ENCODE measurements at regions not wholly inside any gene's neighbourhood (a gene's known extent, or its start where the extent isn't known, plus 50 kb on each side); places are given as distances from the start of the nearest gene placed in this dataset.

GRCh38 chr14:104341532-104342434, 203.4 kb downstream of the KIF26A start:
- Histone ChIP-seq H3K36me3 (ENCODE audit: insufficient read depth, low read length) (no peaks in the 10 kb centered on the region), H2AFZ (ENCODE audit: low read depth, low read length) (no peak overlapping the region), H3K4me1 (ENCODE audit: insufficient read depth, low read length) (no peaks in the 10 kb centered on the region), H3K79me2 (ENCODE audit: insufficient read depth, low read length) (no peaks in the 10 kb centered on the region), H3K4me2 (ENCODE audit: insufficient read depth, low read length) (no peak overlapping the region), H3K4me3 (ENCODE audit: low read depth in 1 of 2, low read length in 2 of 2) (no peak overlapping the region), H3K27ac (ENCODE audit: low read length) (no peak overlapping the region), H3K27me3 (ENCODE audit: insufficient read depth, low read length, poor library complexity) (no peaks in the 10 kb centered on the region), H4K20me1 (ENCODE audit: insufficient read depth, low read length) (no peaks in the 10 kb centered on the region; the same call in 1 of the 2 replicates), H3K9ac (ENCODE audit: low read depth, low read length) (no peak overlapping the region), H3K9me3 (ENCODE audit: insufficient read depth, low read length, severe bottlenecking) (peaks cover 2% of the 10 kb centered on the region)
- TF ChIP-seq EZH2 (IDR thresholded peaks at IDR 0.05; ENCODE audit: borderline replicate concordance, low read depth, low read length, severe bottlenecking) = no peak
- TF ChIP-seq CTCF (IDR thresholded peaks at IDR 0.05; ENCODE audit: borderline replicate concordance, extremely low read depth, low read length, poor library complexity, severe bottlenecking) = peak; percentile 42
- DNase-seq = no peak
- no peak for ATAC-seq (ENCODE audit: insufficient read depth, low read depth)

GRCh38 chr14:104342435-104343293, 204.3 kb downstream of the KIF26A start:
- Histone ChIP-seq H3K27ac (ENCODE audit: low read length) (no peak overlapping the region), H3K9me3 (ENCODE audit: insufficient read depth, low read length, severe bottlenecking) (peaks cover 2% of the 10 kb centered on the region), H3K27me3 (ENCODE audit: insufficient read depth, low read length, poor library complexity) (no peaks in the 10 kb centered on the region), H3K4me1 (ENCODE audit: insufficient read depth, low read length) (no peaks in the 10 kb centered on the region), H3K4me2 (ENCODE audit: insufficient read depth, low read length) (no peak overlapping the region), H3K36me3 (ENCODE audit: insufficient read depth, low read length) (no peaks in the 10 kb centered on the region), H2AFZ (ENCODE audit: low read depth, low read length) (no peak overlapping the region), H4K20me1 (ENCODE audit: insufficient read depth, low read length) (no peaks in the 10 kb centered on the region; the same call in 1 of the 2 replicates), H3K9ac (ENCODE audit: low read depth, low read length) (no peak overlapping the region), H3K79me2 (ENCODE audit: insufficient read depth, low read length) (no peaks in the 10 kb centered on the region), H3K4me3 (ENCODE audit: low read depth in 1 of 2, low read length in 2 of 2) (no peak overlapping the region)
- TF ChIP-seq EZH2 (IDR thresholded peaks at IDR 0.05; ENCODE audit: borderline replicate concordance, low read depth, low read length, severe bottlenecking) (no peak), CTCF (IDR thresholded peaks at IDR 0.05; ENCODE audit: borderline replicate concordance, extremely low read depth, low read length, poor library complexity, severe bottlenecking) (no peak)
- DNase-seq (no peak), ATAC-seq (ENCODE audit: insufficient read depth, low read depth) (no peak)

GRCh38 chr14:104343294-104343625, 204.9 kb downstream of the KIF26A start:
- no peaks in the 10 kb centered on the region for H3K36me3 ChIP-seq (ENCODE audit: insufficient read depth, low read length)
- H3K4me1 ChIP-seq (ENCODE audit: insufficient read depth, low read length) = no peaks in the 10 kb centered on the region
- DNase-seq = no peak
- H4K20me1 ChIP-seq (ENCODE audit: insufficient read depth, low read length) = no peaks in the 10 kb centered on the region; the same call in 1 of the 2 replicates
- no peak overlapping the region for H2AFZ ChIP-seq (ENCODE audit: low read depth, low read length)
- H3K79me2 ChIP-seq (ENCODE audit: insufficient read depth, low read length) = no peaks in the 10 kb centered on the region
- no peak for ATAC-seq (ENCODE audit: insufficient read depth, low read depth)
- no peak overlapping the region for H3K27ac ChIP-seq (ENCODE audit: low read length)
- no peak overlapping the region for H3K4me3 ChIP-seq (ENCODE audit: low read depth in 1 of 2, low read length in 2 of 2)
- H3K27me3 ChIP-seq (ENCODE audit: insufficient read depth, low read length, poor library complexity) = no peaks in the 10 kb centered on the region
- H3K4me2 ChIP-seq (ENCODE audit: insufficient read depth, low read length) = no peak overlapping the region
- H3K9ac ChIP-seq (ENCODE audit: low read depth, low read length) = no peak overlapping the region
- TF ChIP-seq CTCF (IDR thresholded peaks at IDR 0.05; ENCODE audit: borderline replicate concordance, extremely low read depth, low read length, poor library complexity, severe bottlenecking) (no peak), EZH2 (IDR thresholded peaks at IDR 0.05; ENCODE audit: borderline replicate concordance, low read depth, low read length, severe bottlenecking) (no peak)
- peaks cover 2% of the 10 kb centered on the region for H3K9me3 ChIP-seq (ENCODE audit: insufficient read depth, low read length, severe bottlenecking)
